B cell (primary cell): ENCODE measurements at regions not wholly inside any gene's neighbourhood (a gene's known extent, or its start where the extent isn't known, plus 50 kb on each side); places are given as distances from the start of the nearest gene placed in this dataset.

ENCODE experiments used
- ATAC-seq: fragments of 200-7000 bp; cut with Tn5 transposase; one replicate; pipeline ENCODE4 v1.10.0; 2021; ENCODE audit warnings: low read depth, mild to moderate bottlenecking, moderate number of reproducible peaks, moderate library complexity
- CTCF ChIA-PET: fragments of 350-600 bp; sonication (Branson Sonifier 250); formaldehyde crosslinking; loops from one replicate; lab custom pipeline; 2021; ENCODE audit warnings: antibody characterized with exemption, inconsistent platforms; lab: Charles Lee
- POLR2A ChIA-PET: fragments of 350-600 bp; sonication (Branson Sonifier 250); formaldehyde crosslinking; loops from one replicate; lab custom pipeline; 2021; ENCODE audit warnings: antibody characterized with exemption; lab: Charles Lee
- DNase-seq: peaks from one replicate; pipeline ENCODE4 v3.0.0; 2013
- H2AFZ ChIP-seq: 2 replicates; pipeline ENCODE4 v1.6.1; 2012; ENCODE audit warnings: mild to moderate bottlenecking, low read depth, low read length; ENCODE audit not compliant: insufficient read depth, poor library complexity, severe bottlenecking
- H3K27ac ChIP-seq, 2 donors: 1 replicate in 1 of 2; 2 replicates in 1 of 2; pipeline ENCODE4 v1.5.1; 2012 to 2013; ENCODE audit warnings: low read length in 2 of 2, mild to moderate bottlenecking in 2 of 2, moderate library complexity in 1 of 2
- H3K27me3 ChIP-seq, 4 experiments: fragments of 200-600 bp in 1 of 4; sonication (generic) in 1 of 4; replicated peaks in 1 of 4; 1 replicate in 2 of 4; 2 replicates in 2 of 4; pipeline versions ENCODE4 v1.6.1 to v1.7.0; 2013 to 2016; ENCODE audit warnings: low read length in 3 of 4, mild to moderate bottlenecking in 2 of 4, mixed read lengths in 1 of 4, moderate library complexity in 1 of 4; ENCODE audit not compliant: insufficient read depth in 4 of 4, control insufficient read depth in 3 of 4; ENCODE audit errors: control extremely low read depth in 1 of 4
- H3K36me3 ChIP-seq, 2 experiments: replicated peaks in 1 of 2; 1 replicate in 1 of 2; 2 replicates in 1 of 2; pipeline versions ENCODE4 v1.6.1 to v1.7.1; 2013; ENCODE audit warnings: low read length in 1 of 2; ENCODE audit not compliant: insufficient read depth in 2 of 2, control insufficient read depth in 1 of 2; ENCODE audit errors: control extremely low read depth in 1 of 2, extremely low read depth in 1 of 2
- H3K4me1 ChIP-seq, 2 donors: fragments of 200-600 bp in 1 of 2; sonication (generic) in 1 of 2; 1 replicate in 1 of 2; 2 replicates in 1 of 2; pipeline versions ENCODE4 v1.5.1 to v1.6.1; 2013 to 2017; ENCODE audit warnings: low read length in 2 of 2; ENCODE audit not compliant: control insufficient read depth in 2 of 2, insufficient read depth in 2 of 2
- H3K4me2 ChIP-seq: replicated peaks from 2 replicates; pipeline ENCODE3; 2012; ENCODE audit warnings: mild to moderate bottlenecking, low read depth, low read length; ENCODE audit not compliant: poor library complexity, severe bottlenecking
- H3K4me3 ChIP-seq, 5 experiments: fragments of 200-600 bp in 1 of 5; sonication (generic) in 1 of 5; 1 replicate in 3 of 5; 2 replicates in 2 of 5; pipeline versions ENCODE4 v1.5.1 to v1.7.0; 2011 to 2016; ENCODE audit warnings: low read length in 4 of 5, mild to moderate bottlenecking in 4 of 5, low read depth in 2 of 5, control low read depth in 1 of 5, moderate library complexity in 1 of 5; ENCODE audit not compliant: insufficient read depth in 1 of 5; ENCODE audit errors: control extremely low read depth in 1 of 5, extremely low read depth in 1 of 5
- H3K79me2 ChIP-seq: fragments of 200-600 bp; sonication (generic); one replicate; pipeline ENCODE4 v1.6.0; 2016; ENCODE audit warnings: low read length; ENCODE audit not compliant: control insufficient read depth, insufficient read depth
- H3K9ac ChIP-seq: fragments of 200-600 bp; sonication (generic); 2 replicates; pipeline ENCODE4 v1.6.1; 2017; ENCODE audit warnings: mild to moderate bottlenecking, low read length, moderate library complexity
- H3K9me3 ChIP-seq, 3 donors: one replicate each; pipeline versions ENCODE4 v1.6.1 to v1.7.1; 2013; ENCODE audit warnings: low read length in 2 of 3; ENCODE audit not compliant: control insufficient read depth in 2 of 3, insufficient read depth in 1 of 3; ENCODE audit errors: control extremely low read depth in 1 of 3
- H4K20me1 ChIP-seq: 2 replicates; pipeline ENCODE4 v1.6.0; 2012; ENCODE audit warnings: mild to moderate bottlenecking, low read length; ENCODE audit not compliant: insufficient read depth, control insufficient read depth, poor library complexity, severe bottlenecking
- H3K27ac Mint-ChIP-seq: one replicate; pipeline ENCODE4 v1.8.0; 2021; ENCODE audit warnings: mixed read lengths
- H3K27me3 Mint-ChIP-seq: one replicate; pipeline ENCODE4 v1.8.0; 2021; ENCODE audit warnings: mixed read lengths
- H3K4me1 Mint-ChIP-seq: one replicate; pipeline ENCODE4 v1.8.0; 2021; ENCODE audit warnings: mixed read lengths
- H3K4me3 Mint-ChIP-seq: one replicate; pipeline ENCODE4 v1.8.0; 2021; ENCODE audit warnings: mixed read lengths
- H3K9me3 Mint-ChIP-seq: one replicate; pipeline ENCODE4 v1.8.0; 2022; ENCODE audit warnings: mixed read lengths; ENCODE audit not compliant: insufficient read depth
- CTCF ChIP-seq: fragments of 200-600 bp; IDR thresholded peaks from one replicate; pipeline ENCODE4 v1.8.0; 2022; ENCODE audit warnings: antibody characterized with exemption, mild to moderate bottlenecking
- EZH2 ChIP-seq: IDR thresholded peaks from 2 replicates; pipeline ENCODE4 v1.6.1; 2012; ENCODE audit warnings: borderline replicate concordance, low read depth, mild to moderate bottlenecking, moderate library complexity, low read length; ENCODE audit not compliant: insufficient read depth, poor library complexity, severe bottlenecking
- WGBS: methylation state at CpG from one replicate; pipeline ENCODE4 v1.1.5; 2013; ENCODE audit warnings: missing lambda C conversion rate; ENCODE audit not compliant: insufficient coverage; 5-methylcytosine and 5-hydroxymethylcytosine counted together
- intact Hi-C: fragments of 100-400 bp; cut with micrococcal nuclease; formaldehyde crosslinking; loops from one replicate; pipeline ENCODE4 v1.10.0; 2022

DNA sequence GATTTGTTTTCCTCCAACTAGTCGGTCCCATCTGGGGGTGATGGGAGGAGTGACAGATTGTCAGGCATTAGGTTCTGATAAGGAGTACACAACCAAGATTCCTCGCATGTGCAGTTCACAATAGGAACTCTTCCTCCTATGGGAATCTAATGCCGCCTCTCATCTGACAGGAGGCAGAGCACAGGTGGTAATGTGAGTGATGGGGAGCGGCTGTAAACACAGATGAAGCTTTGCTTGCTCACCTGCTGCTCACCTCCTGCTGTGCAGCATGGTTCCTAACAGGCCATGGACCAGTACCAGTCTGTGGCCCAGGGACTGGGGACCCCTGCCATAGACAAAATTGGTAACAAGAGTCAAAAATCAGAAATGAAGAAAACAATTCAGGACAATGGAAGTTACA is 173.3 kb upstream of the HMHB1 start:
- Histone ChIP-seq H3K4me1 (no peaks in the 10 kb centered on the region), H3K9ac (no peak overlapping the region), H2AFZ (no peak overlapping the region), H3K4me2 (no peak overlapping the region), H3K9me3 (no peaks in the 10 kb centered on the region), H3K4me3 (no peak overlapping the region), H3K36me3 (no peaks in the 10 kb centered on the region), H3K27ac (no peak overlapping the region), H3K79me2 (no peaks in the 10 kb centered on the region), H4K20me1 (no peaks in the 10 kb centered on the region), H3K27me3 (no peaks in the 10 kb centered on the region)
- ChIA-PET POLR2A (no interaction called here), CTCF (no interaction called here)
- TF ChIP-seq CTCF: no peak
- TF ChIP-seq EZH2: no peak
- Mint-ChIP-seq H3K27me3 (no peaks in the 10 kb centered on the region), H3K27ac (no peak overlapping the region), H3K4me1 (no peaks in the 10 kb centered on the region), H3K4me3 (no peak overlapping the region), H3K9me3 (no peaks in the 10 kb centered on the region)
- 100% methylated on average over 2 of the region's 4 CpGs for WGBS
- ATAC-seq (no peak), DNase-seq (no peak)
- intact Hi-C loops: no loop called here

DNA sequence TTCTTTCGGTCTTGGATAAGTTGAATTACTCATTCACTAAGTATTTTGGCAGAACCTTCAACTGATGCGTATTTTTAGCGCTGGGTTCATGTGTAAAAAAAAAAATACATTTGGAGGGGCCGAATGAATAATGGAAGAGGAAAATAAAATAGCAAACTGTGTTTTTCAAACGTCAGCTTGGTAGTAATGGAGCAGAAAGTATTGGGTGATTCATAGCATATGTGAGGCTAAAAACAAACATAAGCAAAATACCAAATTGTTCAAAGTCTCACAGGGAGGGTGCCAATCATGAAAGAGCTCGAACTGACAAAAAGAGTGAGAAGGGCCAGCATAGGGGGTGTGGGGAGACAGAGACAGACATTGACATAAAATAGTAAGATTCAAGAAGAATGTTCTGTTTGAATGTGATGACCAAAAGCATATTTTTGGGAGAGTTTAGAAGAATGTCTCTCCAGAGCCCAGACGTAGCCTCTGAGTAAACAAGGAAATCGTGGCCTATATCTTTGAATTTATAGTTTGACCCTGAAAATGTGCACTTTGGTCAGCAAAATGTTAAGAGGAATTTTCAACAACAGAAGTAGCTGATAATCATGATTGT is 174.9 kb upstream of the HMHB1 start:
- POLR2A ChIA-PET: no interaction called here
- no peaks in the 10 kb centered on the region for H3K27me3 ChIP-seq
- no peak overlapping the region for H3K4me3 ChIP-seq
- WGBS: 79% methylated on average over 5 of the region's 8 CpGs
- H2AFZ ChIP-seq: no peak overlapping the region
- H3K4me1 ChIP-seq: no peaks in the 10 kb centered on the region
- TF ChIP-seq EZH2 (no peak), CTCF (no peak)
- CTCF ChIA-PET: no interaction called here
- DNase-seq (no peak), ATAC-seq (no peak)
- Mint-ChIP-seq H3K9me3 (no peaks in the 10 kb centered on the region), H3K27ac (no peak overlapping the region), H3K27me3 (no peaks in the 10 kb centered on the region), H3K4me1 (no peaks in the 10 kb centered on the region), H3K4me3 (no peak overlapping the region)
- intact Hi-C loops: no loop called here
- H3K9me3 ChIP-seq: no peaks in the 10 kb centered on the region
- H3K36me3 ChIP-seq: no peaks in the 10 kb centered on the region
- H4K20me1 ChIP-seq: no peaks in the 10 kb centered on the region
- no peaks in the 10 kb centered on the region for H3K79me2 ChIP-seq
- H3K9ac ChIP-seq: no peak overlapping the region
- no peak overlapping the region for H3K27ac ChIP-seq
- no peak overlapping the region for H3K4me2 ChIP-seq
